A549 (cell line): ENCODE measurements at regions not wholly inside any gene's neighbourhood (a gene's known extent, or its start where the extent isn't known, plus 50 kb on each side); places are given as distances from the start of the nearest gene placed in this dataset.
A peak's percentile ranks its signal among the peaks of the same experiment; 100 is the strongest.

ENCODE experiments used
- BHLHE40 ChIP-seq: IDR thresholded peaks from 2 replicates; pipeline ENCODE4 v1.6.1; 2012; ENCODE audit warnings: low read depth, low read length, inconsistent platforms
- CHD2 ChIP-seq: fragments of 150-350 bp; IDR thresholded peaks from 2 replicates; pipeline ENCODE4 v1.6.1; 2014; ENCODE audit warnings: low read length; ENCODE audit not compliant: partially characterized antibody
- CHD4 ChIP-seq: fragments of 200-600 bp; sonication (generic); IDR thresholded peaks from 2 replicates; pipeline ENCODE4 v1.6.1; 2016; ENCODE audit warnings: antibody characterized with exemption, mild to moderate bottlenecking, borderline replicate concordance
- HOXA7 ChIP-seq: fragments of 250-450 bp; sonication (Bioruptor Pico); IDR thresholded peaks from 2 replicates; pipeline ENCODE4 v1.5.0; 2020; ENCODE audit warnings: mild to moderate bottlenecking, moderate library complexity
- NR3C1 ChIP-seq: fragments of >200 bp; sonication (Bioruptor Twin); formaldehyde crosslinking; IDR thresholded peaks from 3 replicates; pipeline ENCODE4 v1.6.1; 2017
- POLR2A ChIP-seq: IDR thresholded peaks from 2 replicates; pipeline ENCODE4 v1.6.1; 2012; ENCODE audit warnings: mild to moderate bottlenecking, low read length
- RARB ChIP-seq: fragments of 250-450 bp; sonication (Bioruptor Pico); IDR thresholded peaks from 2 replicates; pipeline ENCODE4 v1.8.0; 2021; ENCODE audit warnings: mild to moderate bottlenecking, moderate library complexity
- RFX5 ChIP-seq: fragments of 450-650 bp; IDR thresholded peaks from 2 replicates; pipeline ENCODE4 v1.7.1; 2014; ENCODE audit warnings: antibody characterized with exemption, mild to moderate bottlenecking, moderate library complexity
- TF ChIP-seq, protein P1 (sequence below): fragments of >200 bp; sonication (Bioruptor Twin); formaldehyde crosslinking; IDR thresholded peaks from 3 replicates; pipeline ENCODE4 v1.5.1; 2016
- TF ChIP-seq, protein P2 (sequence below): fragments of 200-600 bp; sonication (generic); IDR thresholded peaks from 2 replicates; pipeline ENCODE4 v1.6.1; 2016; ENCODE audit warnings: antibody characterized with exemption, mild to moderate bottlenecking, moderate library complexity
- TF ChIP-seq, protein P3 (sequence below): fragments of 150-350 bp; IDR thresholded peaks from 2 replicates; pipeline ENCODE4 v1.6.1; 2014; ENCODE audit warnings: low read depth, mild to moderate bottlenecking, low read length

DNA sequence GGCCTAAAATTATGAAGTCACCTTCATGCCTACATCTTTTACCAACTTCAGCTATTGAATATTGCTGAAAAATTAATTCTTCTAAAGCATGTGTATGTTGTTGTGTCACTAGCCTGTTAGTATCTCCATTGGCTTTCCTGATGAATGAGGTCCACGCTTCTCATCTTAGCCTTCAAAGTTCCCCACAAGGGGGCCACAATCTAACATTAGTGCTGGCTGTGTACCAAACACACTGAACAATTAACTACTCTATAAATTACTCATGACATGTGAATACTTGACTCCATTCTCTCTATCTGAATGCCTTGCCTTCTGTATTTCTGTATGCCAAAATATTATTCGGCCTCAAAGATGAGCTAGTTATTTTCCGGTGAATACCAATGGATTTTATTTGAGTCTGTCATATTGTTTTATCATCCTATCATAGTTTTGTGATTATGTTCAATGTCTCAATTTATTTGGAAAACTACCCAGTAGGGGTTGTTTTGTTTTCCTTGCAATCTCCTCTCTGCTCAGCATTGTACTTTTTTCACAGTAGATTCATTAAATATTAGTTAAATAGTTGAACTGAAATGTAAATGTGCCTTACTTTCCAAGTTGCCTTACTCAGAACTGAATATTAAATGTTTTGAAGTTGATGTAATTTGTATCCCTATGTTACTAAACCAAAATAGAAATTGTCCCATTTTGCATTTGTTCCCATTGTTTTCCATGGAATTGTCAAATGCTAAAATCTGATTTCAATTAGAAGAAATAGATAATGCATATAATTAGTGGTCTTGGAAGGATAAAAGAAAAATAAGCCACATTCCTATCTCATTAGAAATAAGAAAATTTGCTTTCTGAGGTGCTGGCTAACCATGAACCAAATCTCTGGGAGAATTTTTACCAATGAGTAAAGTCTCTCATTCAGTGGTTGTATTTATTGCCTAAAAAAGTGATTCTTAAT, 208.4 kb upstream of the COL3A1 start:
- TF ChIP-seq, protein P1, sequence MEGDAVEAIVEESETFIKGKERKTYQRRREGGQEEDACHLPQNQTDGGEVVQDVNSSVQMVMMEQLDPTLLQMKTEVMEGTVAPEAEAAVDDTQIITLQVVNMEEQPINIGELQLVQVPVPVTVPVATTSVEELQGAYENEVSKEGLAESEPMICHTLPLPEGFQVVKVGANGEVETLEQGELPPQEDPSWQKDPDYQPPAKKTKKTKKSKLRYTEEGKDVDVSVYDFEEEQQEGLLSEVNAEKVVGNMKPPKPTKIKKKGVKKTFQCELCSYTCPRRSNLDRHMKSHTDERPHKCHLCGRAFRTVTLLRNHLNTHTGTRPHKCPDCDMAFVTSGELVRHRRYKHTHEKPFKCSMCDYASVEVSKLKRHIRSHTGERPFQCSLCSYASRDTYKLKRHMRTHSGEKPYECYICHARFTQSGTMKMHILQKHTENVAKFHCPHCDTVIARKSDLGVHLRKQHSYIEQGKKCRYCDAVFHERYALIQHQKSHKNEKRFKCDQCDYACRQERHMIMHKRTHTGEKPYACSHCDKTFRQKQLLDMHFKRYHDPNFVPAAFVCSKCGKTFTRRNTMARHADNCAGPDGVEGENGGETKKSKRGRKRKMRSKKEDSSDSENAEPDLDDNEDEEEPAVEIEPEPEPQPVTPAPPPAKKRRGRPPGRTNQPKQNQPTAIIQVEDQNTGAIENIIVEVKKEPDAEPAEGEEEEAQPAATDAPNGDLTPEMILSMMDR = peak; percentile 29
- TF ChIP-seq CHD2 = no peak
- no peak for TF ChIP-seq BHLHE40
- TF ChIP-seq, protein P2, sequence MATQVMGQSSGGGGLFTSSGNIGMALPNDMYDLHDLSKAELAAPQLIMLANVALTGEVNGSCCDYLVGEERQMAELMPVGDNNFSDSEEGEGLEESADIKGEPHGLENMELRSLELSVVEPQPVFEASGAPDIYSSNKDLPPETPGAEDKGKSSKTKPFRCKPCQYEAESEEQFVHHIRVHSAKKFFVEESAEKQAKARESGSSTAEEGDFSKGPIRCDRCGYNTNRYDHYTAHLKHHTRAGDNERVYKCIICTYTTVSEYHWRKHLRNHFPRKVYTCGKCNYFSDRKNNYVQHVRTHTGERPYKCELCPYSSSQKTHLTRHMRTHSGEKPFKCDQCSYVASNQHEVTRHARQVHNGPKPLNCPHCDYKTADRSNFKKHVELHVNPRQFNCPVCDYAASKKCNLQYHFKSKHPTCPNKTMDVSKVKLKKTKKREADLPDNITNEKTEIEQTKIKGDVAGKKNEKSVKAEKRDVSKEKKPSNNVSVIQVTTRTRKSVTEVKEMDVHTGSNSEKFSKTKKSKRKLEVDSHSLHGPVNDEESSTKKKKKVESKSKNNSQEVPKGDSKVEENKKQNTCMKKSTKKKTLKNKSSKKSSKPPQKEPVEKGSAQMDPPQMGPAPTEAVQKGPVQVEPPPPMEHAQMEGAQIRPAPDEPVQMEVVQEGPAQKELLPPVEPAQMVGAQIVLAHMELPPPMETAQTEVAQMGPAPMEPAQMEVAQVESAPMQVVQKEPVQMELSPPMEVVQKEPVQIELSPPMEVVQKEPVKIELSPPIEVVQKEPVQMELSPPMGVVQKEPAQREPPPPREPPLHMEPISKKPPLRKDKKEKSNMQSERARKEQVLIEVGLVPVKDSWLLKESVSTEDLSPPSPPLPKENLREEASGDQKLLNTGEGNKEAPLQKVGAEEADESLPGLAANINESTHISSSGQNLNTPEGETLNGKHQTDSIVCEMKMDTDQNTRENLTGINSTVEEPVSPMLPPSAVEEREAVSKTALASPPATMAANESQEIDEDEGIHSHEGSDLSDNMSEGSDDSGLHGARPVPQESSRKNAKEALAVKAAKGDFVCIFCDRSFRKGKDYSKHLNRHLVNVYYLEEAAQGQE = no peak
- TF ChIP-seq RFX5 = no peak
- TF ChIP-seq POLR2A = no peak
- no peak for TF ChIP-seq NR3C1
- TF ChIP-seq CHD4 = no peak
- no peak for TF ChIP-seq HOXA7
- TF ChIP-seq, protein P3, sequence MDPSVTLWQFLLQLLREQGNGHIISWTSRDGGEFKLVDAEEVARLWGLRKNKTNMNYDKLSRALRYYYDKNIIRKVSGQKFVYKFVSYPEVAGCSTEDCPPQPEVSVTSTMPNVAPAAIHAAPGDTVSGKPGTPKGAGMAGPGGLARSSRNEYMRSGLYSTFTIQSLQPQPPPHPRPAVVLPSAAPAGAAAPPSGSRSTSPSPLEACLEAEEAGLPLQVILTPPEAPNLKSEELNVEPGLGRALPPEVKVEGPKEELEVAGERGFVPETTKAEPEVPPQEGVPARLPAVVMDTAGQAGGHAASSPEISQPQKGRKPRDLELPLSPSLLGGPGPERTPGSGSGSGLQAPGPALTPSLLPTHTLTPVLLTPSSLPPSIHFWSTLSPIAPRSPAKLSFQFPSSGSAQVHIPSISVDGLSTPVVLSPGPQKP = no peak
- no peak for TF ChIP-seq RARB
